NCI-H446 treated with DMSO at 0.1 percent for 48 hours (cell line): ENCODE measurements at regions not wholly inside any gene's neighbourhood (a gene's known extent, or its start where the extent isn't known, plus 50 kb on each side); places are given as distances from the start of the nearest gene placed in this dataset.
"Not testable (repeated sequence)": the region's sequence is repeated elsewhere in the genome, so short reads cannot be mapped to it uniquely, and the experiment has no call there.

Experiments
- DNase-seq: peaks from one replicate; lab custom pipeline; 2025; lab: John Stamatoyannopoulos, UW

- DNase-seq = not testable (repeated sequence)
Measured at GRCh38 chr1:41308520-41308919, 52.7 kb upstream of the FOXO6 start.

GRCh38 chr1:41305576-41306363 lies 55.5 kb upstream of the FOXO6 start:
- no peak for DNase-seq

- DNase-seq = no peak
Measured at GRCh38 chr1:41296506-41296905, 54.4 kb upstream of the SCMH1 start.

GRCh38 chr1:41294216-41294615 lies 52.1 kb upstream of the SCMH1 start:
- peak; percentile 66 for DNase-seq

- peak; percentile 79 for DNase-seq
Measured at GRCh38 chr1:41293779-41294178, 51.7 kb upstream of the SCMH1 start.
